A549 (cell line): ENCODE measurements at regions not wholly inside any gene's neighbourhood (a gene's known extent, or its start where the extent isn't known, plus 50 kb on each side); places are given as distances from the start of the nearest gene placed in this dataset.

Experiments
- ATAC-seq, 2 experiments: fragments of 200-7000 bp in 1 of 2; fragments of >200 bp in 1 of 2; cut with Nextera tagmentation in 1 of 2; cut with Tn5 transposase in 1 of 2; 3 replicates each; pipeline versions ENCODE4 v1.8.0 to v1.9.1; 2018 to 2020; ENCODE audit warnings: mild to moderate bottlenecking in 1 of 2, moderate library complexity in 1 of 2
- CTCF ChIA-PET: fragments of 300-600 bp; sonication (Branson Sonifier 250); formaldehyde crosslinking; extraction: SDS; loops from one replicate; lab custom pipeline; 2021; ENCODE audit warnings: antibody characterized with exemption, inconsistent platforms; lab: Yijun Ruan, JAX
- POLR2A ChIA-PET: fragments of 350-600 bp; formaldehyde crosslinking; extraction: SDS; loops from one replicate; lab custom pipeline; 2021; ENCODE audit warnings: antibody characterized with exemption, inconsistent platforms; lab: Yijun Ruan, JAX
- DNase-seq, 2 experiments: peaks; one replicate each; pipeline versions ENCODE4 v3.0.0 to v3.0.0-alpha.2; 2011 to 2016; ENCODE audit warnings: low read depth in 1 of 2, low spot score in 1 of 2
- FAIRE-seq: peaks from 2 replicates; lab custom pipeline; 2011; peaks lifted over from hg19 to GRCh38; lab: Jason Lieb, UNC
- H3K27ac ChIP-seq, 2 experiments: fragments of >200 bp; sonication (Bioruptor Twin); formaldehyde crosslinking; 3 replicates each; pipeline ENCODE4 v1.5.1; 2016 to 2017
- H3K4me1 ChIP-seq: fragments of >200 bp; sonication (Bioruptor Twin); formaldehyde crosslinking; 3 replicates; pipeline ENCODE4 v1.6.1; 2016
- H3K4me2 ChIP-seq: fragments of >200 bp; sonication (Bioruptor Twin); formaldehyde crosslinking; 3 replicates; pipeline ENCODE4 v1.6.1; 2016
- H3K4me3 ChIP-seq: fragments of >200 bp; sonication (Bioruptor Twin); formaldehyde crosslinking; 3 replicates; pipeline ENCODE4 v1.5.1; 2016
- H3K9me3 ChIP-seq: fragments of >200 bp; sonication (Bioruptor Twin); formaldehyde crosslinking; 3 replicates; pipeline ENCODE4 v1.6.1; 2016
- ATOH8 ChIP-seq: fragments of 250-450 bp; sonication (Bioruptor Pico); IDR thresholded peaks from 2 replicates; pipeline ENCODE4 v1.5.0; 2020; ENCODE audit warnings: low read depth, mild to moderate bottlenecking, moderate library complexity
- CBX8 ChIP-seq: fragments of 200-600 bp; sonication (generic); IDR thresholded peaks from 2 replicates; pipeline ENCODE4 v1.6.1; 2016
- CEBPB ChIP-seq, 2 experiments: fragments of >200 bp in 1 of 2; sonication (Bioruptor Twin) in 1 of 2; formaldehyde crosslinking in 1 of 2; IDR thresholded peaks; 2 replicates each; pipeline ENCODE4 v1.6.1; 2012 to 2016
- CHD2 ChIP-seq: fragments of 150-350 bp; IDR thresholded peaks from 2 replicates; pipeline ENCODE4 v1.6.1; 2014; ENCODE audit warnings: low read length; ENCODE audit not compliant: partially characterized antibody
- CHD4 ChIP-seq: fragments of 200-600 bp; sonication (generic); IDR thresholded peaks from 2 replicates; pipeline ENCODE4 v1.6.1; 2016; ENCODE audit warnings: antibody characterized with exemption, mild to moderate bottlenecking, borderline replicate concordance
- CTCF ChIP-seq: fragments of >200 bp; sonication (Bioruptor Twin); formaldehyde crosslinking; IDR thresholded peaks from 3 replicates; pipeline ENCODE4 v1.5.1; 2016
- E2F6 ChIP-seq: IDR thresholded peaks from 2 replicates; pipeline ENCODE4 v1.6.1; 2012; ENCODE audit warnings: low read depth, borderline replicate concordance
- EHF ChIP-seq: fragments of 250-450 bp; sonication (Bioruptor Pico); IDR thresholded peaks from 2 replicates; pipeline ENCODE4 v1.5.0; 2020; ENCODE audit warnings: mild to moderate bottlenecking
- ELK1 ChIP-seq: fragments of 150-350 bp; IDR thresholded peaks from 2 replicates; pipeline ENCODE4 v1.6.1; 2014; ENCODE audit warnings: low read depth, mild to moderate bottlenecking, low read length
- EP300 ChIP-seq, 2 experiments: fragments of >200 bp; sonication (Bioruptor Twin); formaldehyde crosslinking; IDR thresholded peaks; 2 replicates in 1 of 2; 3 replicates in 1 of 2; pipeline ENCODE4 v1.6.1; 2016 to 2017
- ESRRA ChIP-seq: fragments of 150-350 bp; IDR thresholded peaks from 2 replicates; pipeline ENCODE4 v1.6.1; 2014; ENCODE audit warnings: mild to moderate bottlenecking, low read length, borderline replicate concordance
- FOSL2 ChIP-seq, 2 experiments: fragments of 450-650 bp in 1 of 2; fragments of >200 bp in 1 of 2; sonication (Bioruptor Twin) in 1 of 2; formaldehyde crosslinking; IDR thresholded peaks; 2 replicates each; pipeline versions ENCODE4 v1.5.0 to v1.6.1; 2016 to 2020; ENCODE audit warnings: mild to moderate bottlenecking in 1 of 2, moderate library complexity in 1 of 2
- HDAC2 ChIP-seq: fragments of 200-600 bp; sonication (generic); IDR thresholded peaks from 2 replicates; pipeline ENCODE4 v1.6.1; 2016
- HEYL ChIP-seq: fragments of 250-450 bp; sonication (Bioruptor Pico); IDR thresholded peaks from 2 replicates; pipeline ENCODE4 v1.8.0; 2021; ENCODE audit warnings: mild to moderate bottlenecking, moderate library complexity
- HOXB13 ChIP-seq: fragments of 250-450 bp; sonication (Bioruptor Pico); IDR thresholded peaks from 2 replicates; pipeline ENCODE4 v1.5.0; 2020; ENCODE audit warnings: low read depth, mild to moderate bottlenecking, moderate library complexity
- HOXB5 ChIP-seq: fragments of 250-450 bp; sonication (Bioruptor Pico); IDR thresholded peaks from 2 replicates; pipeline ENCODE4 v1.5.0; 2020; ENCODE audit warnings: mild to moderate bottlenecking, moderate library complexity
- JUN ChIP-seq, 2 experiments: fragments of >200 bp; sonication (Bioruptor Twin); formaldehyde crosslinking; IDR thresholded peaks; 2 replicates in 1 of 2; 3 replicates in 1 of 2; pipeline ENCODE4 v1.6.1; 2016 to 2017
- KDM1A ChIP-seq: fragments of 200-600 bp; sonication (generic); IDR thresholded peaks from 2 replicates; pipeline ENCODE4 v1.6.1; 2016; ENCODE audit warnings: low read depth, mild to moderate bottlenecking
- KDM5A ChIP-seq: fragments of 200-600 bp; sonication (generic); IDR thresholded peaks from 2 replicates; pipeline ENCODE4 v1.6.1; 2016; ENCODE audit warnings: antibody characterized with exemption, mild to moderate bottlenecking
- MAX ChIP-seq: IDR thresholded peaks from 2 replicates; pipeline ENCODE4 v1.6.1; 2012
- PHF8 ChIP-seq: fragments of 200-600 bp; sonication (generic); IDR thresholded peaks from 2 replicates; pipeline ENCODE4 v1.6.1; 2016; ENCODE audit warnings: low read depth, mild to moderate bottlenecking, antibody characterized with exemption, moderate library complexity, borderline replicate concordance
- RAD21 ChIP-seq, 2 experiments: fragments of >200 bp in 1 of 2; sonication (Bioruptor Twin) in 1 of 2; formaldehyde crosslinking in 1 of 2; IDR thresholded peaks in 1 of 2; conservative IDR thresholded peaks in 1 of 2; 2 replicates in 1 of 2; 3 replicates in 1 of 2; pipeline ENCODE4 v1.6.1; 2012 to 2018; ENCODE audit warnings: inconsistent platforms in 1 of 2
- RCOR1 ChIP-seq: fragments of 150-350 bp; IDR thresholded peaks from 2 replicates; pipeline ENCODE4 v1.6.1; 2014; ENCODE audit warnings: antibody characterized with exemption, low read length, low read depth
- RFX5 ChIP-seq: fragments of 450-650 bp; IDR thresholded peaks from 2 replicates; pipeline ENCODE4 v1.7.1; 2014; ENCODE audit warnings: antibody characterized with exemption, mild to moderate bottlenecking, moderate library complexity
- TP53 ChIP-seq: fragments of 250-450 bp; sonication (Bioruptor Pico); IDR thresholded peaks from 2 replicates; pipeline ENCODE4 v1.5.0; 2021; ENCODE audit warnings: mild to moderate bottlenecking, moderate library complexity
- ZFP36 ChIP-seq: fragments of 450-650 bp; IDR thresholded peaks from 2 replicates; pipeline ENCODE4 v1.6.1; 2014; ENCODE audit warnings: borderline replicate concordance; ENCODE audit not compliant: partially characterized antibody
- ZNF302 ChIP-seq: fragments of 250-450 bp; sonication (Bioruptor Pico); IDR thresholded peaks from 2 replicates; pipeline ENCODE4 v1.9.0; 2021; ENCODE audit warnings: inconsistent platforms, mild to moderate bottlenecking, moderate library complexity
- WGBS: methylation state at CpG from one replicate; pipeline ENCODE4 v1.1.6; 2017; ENCODE audit errors: missing lambda C conversion rate; 5-methylcytosine and 5-hydroxymethylcytosine counted together

- CTCF ChIA-PET = interaction anchor here (1.0 to 1.6 kb wide), 2 partner anchors 11 to 14 kb away, joined by 3 to 6 read pairs; no protein-coding TSS in a partner anchor
- FAIRE-seq = no peak
Observed at GRCh38 chr13:31055589-31055988, 106.1 kb downstream of the HSPH1 start.

GRCh38 chr13:31054632-31055031 is 107.1 kb downstream of the HSPH1 start:
- Histone ChIP-seq H3K4me3 (no peak overlapping the region), H3K27ac (no peak overlapping the region), H3K4me1 (no peaks in the 10 kb centered on the region; the same call in 2 of the 3 replicates), H3K9me3 (no peaks in the 10 kb centered on the region), H3K4me2 (no peak overlapping the region)
- no peak for ATAC-seq
- no peak for FAIRE-seq
- ChIA-PET POLR2A (no interaction called here), CTCF (no interaction called here)
- TF ChIP-seq ESRRA = no peak
- TF ChIP-seq CHD4 = no peak
- no peak for TF ChIP-seq FOSL2 (IDR thresholded peaks at IDR 0.05)
- no peak for TF ChIP-seq FOSL2 (CRISPR knock-in tag; IDR thresholded peaks at IDR 0.05)
- TF ChIP-seq ZFP36 = no peak
- TF ChIP-seq CTCF = no peak
- TF ChIP-seq KDM1A = no peak
- no peak for TF ChIP-seq CEBPB (IDR thresholded peaks at IDR 0.05)
- TF ChIP-seq ATOH8 = no peak
- TF ChIP-seq E2F6 = no peak
- TF ChIP-seq ZNF302 (CRISPR knock-in tag) = no peak
- TF ChIP-seq EP300 (IDR thresholded peaks at IDR 0.05) = no peak
- TF ChIP-seq JUN (IDR thresholded peaks at IDR 0.05) = no peak
- TF ChIP-seq RCOR1 = no peak
- no peak for TF ChIP-seq HEYL (CRISPR knock-in tag)
- TF ChIP-seq MAX = no peak
- no peak for TF ChIP-seq KDM5A
- TF ChIP-seq HOXB5 (CRISPR knock-in tag) = no peak
- no peak for DNase-seq
- WGBS = 63% methylated on average over 3 of the region's 4 CpGs

More at GRCh38 chr13:31055589-31055988, 106.1 kb downstream of the HSPH1 start:
- H3K27ac ChIP-seq = no peak overlapping the region
- TF ChIP-seq ESRRA (no peak), EHF (CRISPR knock-in tag) (no peak), RFX5 (no peak), JUN (IDR thresholded peaks at IDR 0.05) (no peak), ELK1 (no peak), E2F6 (no peak), CHD2 (no peak), HDAC2 (no peak), CBX8 (no peak), HOXB13 (CRISPR knock-in tag) (no peak), RAD21 (conservative IDR thresholded peaks at IDR 0.05 in 1 of 2, IDR thresholded peaks at IDR 0.05 in 1 of 2) (no peak), TP53 (no peak), PHF8 (no peak), CEBPB (IDR thresholded peaks at IDR 0.05) (no peak), CHD4 (no peak)
- TF ChIP-seq, all 56 proteins: peak for 0
- POLR2A ChIA-PET = no interaction called here
- ATAC-seq = no peak
- 20% methylated on average over 1 of the region's 5 CpGs for WGBS
- no peaks in the 10 kb centered on the region; the same call in 2 of the 3 replicates for H3K4me1 ChIP-seq
- DNase-seq = no peak
- H3K4me3 ChIP-seq = no peak overlapping the region
- H3K4me2 ChIP-seq = no peak overlapping the region
- H3K9me3 ChIP-seq = no peaks in the 10 kb centered on the region
